ENCODE measurements at regions not wholly inside any gene's neighbourhood (a gene's known extent, or its start where the extent isn't known, plus 50 kb on each side); places are given as distances from the start of the nearest gene placed in this dataset.

DNA sequence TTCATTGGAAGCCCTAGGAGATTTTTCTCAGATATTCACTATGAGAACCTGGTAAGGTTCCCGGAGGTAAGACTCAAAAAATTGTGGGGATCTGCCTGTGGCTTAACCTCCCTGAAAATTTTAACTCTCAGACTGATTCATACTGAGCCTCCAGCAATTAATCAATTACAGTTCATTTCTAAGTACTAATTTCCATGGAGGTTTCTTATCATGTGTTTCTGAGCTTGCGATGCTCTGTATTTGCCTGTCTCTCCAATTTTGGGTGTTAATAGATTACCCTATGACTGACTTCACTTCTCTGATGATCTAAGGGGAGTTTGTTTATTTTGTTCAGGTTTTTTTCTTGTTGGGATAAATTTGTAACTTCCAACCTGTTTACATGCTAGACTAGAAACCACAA, 215.4 kb upstream of the TMEM196 start:
- DNase-seq: no peak
- no peaks in the 10 kb centered on the region for H3K27me3 ChIP-seq (ENCODE audit: low read depth)
- intact Hi-C loops (cut with micrococcal nuclease): no loop called here
- H3K9me3 ChIP-seq (replicated peaks): no peaks in the 10 kb centered on the region
- H3K4me3 ChIP-seq: no peak overlapping the region
- no peak overlapping the region for H3K27ac ChIP-seq (replicated peaks)
- H3K4me1 ChIP-seq: no peaks in the 10 kb centered on the region
- TF ChIP-seq, protein P1, sequence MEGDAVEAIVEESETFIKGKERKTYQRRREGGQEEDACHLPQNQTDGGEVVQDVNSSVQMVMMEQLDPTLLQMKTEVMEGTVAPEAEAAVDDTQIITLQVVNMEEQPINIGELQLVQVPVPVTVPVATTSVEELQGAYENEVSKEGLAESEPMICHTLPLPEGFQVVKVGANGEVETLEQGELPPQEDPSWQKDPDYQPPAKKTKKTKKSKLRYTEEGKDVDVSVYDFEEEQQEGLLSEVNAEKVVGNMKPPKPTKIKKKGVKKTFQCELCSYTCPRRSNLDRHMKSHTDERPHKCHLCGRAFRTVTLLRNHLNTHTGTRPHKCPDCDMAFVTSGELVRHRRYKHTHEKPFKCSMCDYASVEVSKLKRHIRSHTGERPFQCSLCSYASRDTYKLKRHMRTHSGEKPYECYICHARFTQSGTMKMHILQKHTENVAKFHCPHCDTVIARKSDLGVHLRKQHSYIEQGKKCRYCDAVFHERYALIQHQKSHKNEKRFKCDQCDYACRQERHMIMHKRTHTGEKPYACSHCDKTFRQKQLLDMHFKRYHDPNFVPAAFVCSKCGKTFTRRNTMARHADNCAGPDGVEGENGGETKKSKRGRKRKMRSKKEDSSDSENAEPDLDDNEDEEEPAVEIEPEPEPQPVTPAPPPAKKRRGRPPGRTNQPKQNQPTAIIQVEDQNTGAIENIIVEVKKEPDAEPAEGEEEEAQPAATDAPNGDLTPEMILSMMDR (IDR thresholded peaks at IDR 0.05; ENCODE audit: borderline replicate concordance): no peak
- H3K36me3 ChIP-seq: no peaks in the 10 kb centered on the region

DNA sequence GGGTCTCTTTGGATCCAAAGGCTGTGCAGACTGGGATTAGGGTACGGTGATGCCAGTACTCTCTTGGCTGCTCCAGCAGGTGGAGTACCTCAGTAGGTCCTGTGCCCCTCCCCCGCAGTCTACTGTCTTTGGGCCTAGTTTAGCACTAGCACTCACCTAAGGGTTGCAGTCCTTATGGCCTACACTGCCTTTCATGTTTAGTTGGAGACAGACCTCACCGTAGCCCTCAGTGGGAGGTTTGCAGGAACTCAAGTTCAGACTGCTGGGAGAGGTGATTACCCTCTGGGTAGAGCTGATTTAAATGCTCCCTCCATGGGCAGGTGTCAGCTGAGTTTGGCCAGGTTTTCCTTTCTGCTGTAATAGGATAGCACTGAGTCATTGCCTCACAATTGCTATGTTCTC, 210.8 kb upstream of the TMEM196 start:
- Histone ChIP-seq H3K4me3 (no peak overlapping the region), H3K36me3 (no peaks in the 10 kb centered on the region), H3K9me3 (replicated peaks) (peaks cover 15% of the 10 kb centered on the region), H3K4me1 (no peaks in the 10 kb centered on the region), H3K27me3 (ENCODE audit: low read depth) (no peaks in the 10 kb centered on the region), H3K27ac (replicated peaks) (no peak overlapping the region)
- TF ChIP-seq, protein P1 (IDR thresholded peaks at IDR 0.05; ENCODE audit: borderline replicate concordance): no peak
- intact Hi-C loops (cut with micrococcal nuclease): no loop called here
- no peak for DNase-seq

DNA sequence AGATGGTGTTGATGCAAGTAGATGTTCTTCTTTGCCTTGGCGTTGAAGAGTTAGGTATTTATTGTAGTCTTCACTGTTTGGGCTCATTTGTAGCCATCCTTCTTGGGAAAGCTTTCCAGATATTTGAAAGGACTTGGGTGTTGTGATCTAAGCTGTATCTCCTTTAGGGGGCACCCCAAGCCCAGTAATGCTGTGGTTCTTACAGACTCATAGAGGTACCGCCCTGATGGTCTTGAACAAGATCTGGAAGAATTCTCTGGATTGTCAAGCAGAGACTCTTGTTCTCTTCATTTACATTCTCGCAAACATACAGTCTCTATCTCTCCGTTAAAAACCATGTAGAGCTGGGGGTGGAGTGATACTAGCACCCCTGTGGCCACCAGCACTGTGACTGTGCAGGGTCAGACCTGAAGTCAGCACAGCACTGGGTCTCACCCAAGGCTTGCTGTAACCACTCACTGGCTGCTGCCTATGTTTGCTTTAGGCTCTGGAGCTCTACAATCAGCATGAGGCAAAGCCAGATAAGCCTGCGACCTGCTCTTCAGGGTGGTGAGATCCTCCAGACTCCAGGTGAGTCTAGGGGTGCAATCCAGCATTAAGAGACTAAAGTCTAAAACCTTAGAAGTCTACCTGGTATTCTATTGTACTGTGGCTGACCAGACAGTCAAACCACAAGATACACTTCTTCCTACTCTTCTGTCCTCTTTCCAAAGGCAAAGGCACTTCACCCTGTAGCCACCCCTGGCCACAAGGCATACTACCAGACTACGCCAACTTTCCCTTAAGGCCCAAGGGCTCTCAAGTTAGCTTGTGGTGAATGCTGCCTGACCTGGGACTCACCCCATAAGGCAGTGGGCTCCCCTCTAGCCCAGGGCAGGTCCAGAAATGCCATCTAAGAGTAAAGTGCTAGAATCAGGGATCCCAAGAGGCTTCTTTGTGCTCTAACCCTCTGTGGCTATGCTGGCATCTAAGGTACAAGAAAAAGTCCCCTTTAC, 209.7 kb upstream of the TMEM196 start:
- no peak for DNase-seq

DNA sequence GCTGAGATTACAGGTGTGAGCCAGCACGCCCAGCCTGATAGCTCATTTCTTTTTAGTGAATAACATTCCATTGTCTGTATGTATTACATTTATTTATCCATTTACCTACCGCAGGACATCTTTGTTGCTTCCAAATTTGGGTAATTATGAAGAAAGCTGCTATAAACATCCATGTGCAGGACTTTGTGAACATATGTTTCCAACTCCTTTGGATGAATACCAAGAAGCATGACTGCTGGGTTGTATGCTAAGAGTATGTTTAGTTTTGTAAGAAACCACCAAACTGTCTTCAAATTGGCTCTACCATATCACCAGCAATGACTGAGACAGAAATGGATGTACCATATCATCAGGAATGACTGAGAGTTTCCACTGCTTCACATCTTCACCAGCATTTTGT, 200.2 kb upstream of the TMEM196 start:
- Histone ChIP-seq H3K36me3 (no peaks in the 10 kb centered on the region), H3K27ac (replicated peaks) (no peak overlapping the region), H3K27me3 (ENCODE audit: low read depth) (no peaks in the 10 kb centered on the region), H3K4me3 (no peak overlapping the region), H3K9me3 (replicated peaks) (peaks cover 6% of the 10 kb centered on the region), H3K4me1 (no peaks in the 10 kb centered on the region)
- DNase-seq: no peak
- TF ChIP-seq, protein P1 (IDR thresholded peaks at IDR 0.05; ENCODE audit: borderline replicate concordance): no peak
- intact Hi-C loops (cut with micrococcal nuclease): no loop called here

More for the DNA sequence above, 209.7 kb upstream of the TMEM196 start:
- H3K36me3 ChIP-seq: no peaks in the 10 kb centered on the region
- peaks cover 20% of the 10 kb centered on the region for H3K9me3 ChIP-seq (replicated peaks)
- H3K27ac ChIP-seq (replicated peaks): no peak overlapping the region
- H3K27me3 ChIP-seq (ENCODE audit: low read depth): no peaks in the 10 kb centered on the region
- intact Hi-C loops (cut with micrococcal nuclease): no loop called here
- TF ChIP-seq, protein P1 (IDR thresholded peaks at IDR 0.05; ENCODE audit: borderline replicate concordance): peak; percentile 27
- no peak overlapping the region for H3K4me3 ChIP-seq
- H3K4me1 ChIP-seq: no peaks in the 10 kb centered on the region

DNA sequence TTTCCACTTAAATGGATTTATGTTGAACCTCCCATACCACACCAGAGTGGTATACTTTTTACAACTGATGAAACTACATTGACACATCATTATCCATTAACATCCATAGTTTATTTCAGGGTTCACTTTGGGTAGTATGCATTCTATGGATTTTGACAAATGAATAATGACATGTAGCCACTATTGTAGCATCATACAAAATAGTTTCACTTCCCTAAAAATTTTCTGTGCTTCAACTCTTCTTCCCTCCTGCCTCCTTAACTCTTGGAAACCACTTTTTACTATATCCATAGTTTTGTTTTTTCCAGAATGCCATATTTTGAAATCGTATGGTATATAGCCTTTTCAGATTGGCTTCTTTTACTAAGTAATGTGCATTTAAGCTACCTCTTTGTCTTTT, 199.5 kb upstream of the TMEM196 start:
- Histone ChIP-seq H3K27ac (replicated peaks) (no peak overlapping the region), H3K9me3 (replicated peaks) (peaks cover 6% of the 10 kb centered on the region), H3K4me3 (no peak overlapping the region), H3K27me3 (ENCODE audit: low read depth) (no peaks in the 10 kb centered on the region), H3K36me3 (no peaks in the 10 kb centered on the region), H3K4me1 (no peaks in the 10 kb centered on the region)
- TF ChIP-seq, protein P1 (IDR thresholded peaks at IDR 0.05; ENCODE audit: borderline replicate concordance): no peak
- DNase-seq: no peak
- intact Hi-C loops (cut with micrococcal nuclease): no loop called here

Data from left ventricle myocardium inferior (tissue), 1 donor.